ENCODE measurements at regions not wholly inside any gene's neighbourhood (a gene's known extent, or its start where the extent isn't known, plus 50 kb on each side); places are given as distances from the start of the nearest gene placed in this dataset.

- no peak for DNase-seq (ENCODE audit: low read depth in 2 of 3, low spot score in 2 of 3)
Observed at GRCh38 chr22:49240472-49240871, 587.2 kb downstream of the BRD1 start.

- no peak for DNase-seq (ENCODE audit: low read depth in 2 of 3, low spot score in 2 of 3)
Observed at GRCh38 chr22:49240016-49240380, 587.7 kb downstream of the BRD1 start.

DNA sequence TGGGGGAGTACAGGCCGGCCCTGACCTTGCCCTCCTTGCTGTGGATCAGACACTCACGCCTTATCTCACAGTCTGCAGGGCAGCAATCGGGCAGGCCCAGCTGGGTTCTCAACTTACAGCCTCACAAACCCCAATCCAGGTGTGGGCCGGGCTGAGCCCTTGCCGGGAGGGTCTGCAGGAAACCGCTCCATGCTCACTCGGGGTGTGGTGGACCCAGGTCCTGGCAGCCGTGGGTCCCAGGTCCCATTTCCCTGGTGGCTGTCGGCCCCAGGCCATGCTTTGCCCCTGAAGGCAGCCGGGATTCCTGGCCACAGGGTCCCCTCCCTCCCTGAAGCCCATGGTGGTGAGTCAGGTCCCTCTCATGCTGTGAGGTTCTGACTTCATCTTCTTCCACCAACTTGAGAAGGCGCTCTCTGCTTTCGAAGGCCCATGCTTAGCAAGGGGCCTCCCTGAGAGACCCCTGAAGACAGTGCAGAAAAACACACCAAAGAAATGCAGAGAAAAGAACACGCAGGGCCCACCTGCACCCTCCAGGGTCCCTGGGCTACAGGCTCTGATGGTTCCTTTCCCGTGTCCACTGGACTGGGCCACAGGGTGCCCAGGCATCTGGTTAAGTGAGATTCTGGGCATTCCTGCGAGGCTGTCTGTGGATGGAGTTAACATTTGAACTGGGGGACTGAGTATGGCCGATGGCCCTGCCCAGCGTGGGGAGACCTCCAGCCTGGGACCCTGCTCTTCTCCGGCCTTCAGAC lies 588.2 kb downstream of the BRD1 start:
- DNase-seq (ENCODE audit: low read depth in 2 of 3, low spot score in 2 of 3) = no peak

DNA sequence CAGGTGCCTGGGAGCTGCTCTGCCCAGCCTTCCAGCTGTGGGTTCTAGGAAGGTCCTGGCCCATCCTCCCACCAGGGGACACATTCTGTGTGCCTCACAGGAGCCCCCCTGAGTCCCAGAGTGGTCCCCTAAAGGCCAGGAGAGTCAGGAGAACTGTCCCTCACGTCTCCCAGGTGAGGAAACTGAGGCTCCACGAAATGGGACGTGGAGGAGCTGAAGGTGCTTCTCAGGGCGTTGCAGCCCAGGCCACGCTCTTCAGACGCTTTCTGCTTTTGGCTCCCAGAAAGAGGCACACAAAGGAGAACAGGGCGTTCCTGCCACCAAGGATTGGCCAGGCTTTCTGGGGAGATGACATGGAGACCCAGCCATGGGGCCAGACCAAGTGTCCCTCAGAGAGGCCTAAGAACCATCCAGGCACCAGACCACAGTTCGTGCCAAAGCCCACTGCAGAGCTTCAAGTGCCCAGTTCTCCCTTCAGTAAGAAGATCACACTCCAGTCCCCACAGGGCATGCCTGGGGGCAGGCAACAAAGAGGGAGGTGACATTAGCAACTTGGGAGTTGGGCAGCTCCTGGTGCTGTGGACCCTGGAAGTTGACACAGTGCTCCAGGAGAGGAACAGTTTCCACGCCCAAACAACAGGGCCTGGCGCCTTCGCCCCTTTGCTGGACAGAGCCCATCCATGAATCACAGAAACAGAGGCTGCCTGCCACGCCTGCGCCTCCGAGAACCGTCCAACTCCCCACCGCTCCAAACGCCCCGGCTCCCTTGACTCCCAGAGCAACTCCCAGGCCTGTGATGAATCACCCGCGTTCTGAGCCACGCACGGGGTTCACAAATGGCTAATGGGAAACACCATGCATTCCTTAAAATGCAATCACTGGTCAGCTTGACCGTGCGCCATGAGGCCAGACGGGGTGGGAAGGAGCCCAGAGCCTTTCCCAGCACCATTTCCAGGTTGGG lies 589.2 kb downstream of the BRD1 start:
- DNase-seq (ENCODE audit: low read depth in 2 of 3, low spot score in 2 of 3) = no peak

- no peak for DNase-seq (ENCODE audit: low read depth in 2 of 3, low spot score in 2 of 3)
Observed at GRCh38 chr22:49237703-49238102, 590.0 kb downstream of the BRD1 start.

GRCh38 chr22:49237279-49237678 lies 590.4 kb downstream of the BRD1 start:
- DNase-seq (ENCODE audit: low read depth in 2 of 3, low spot score in 2 of 3) = no peak

DNA sequence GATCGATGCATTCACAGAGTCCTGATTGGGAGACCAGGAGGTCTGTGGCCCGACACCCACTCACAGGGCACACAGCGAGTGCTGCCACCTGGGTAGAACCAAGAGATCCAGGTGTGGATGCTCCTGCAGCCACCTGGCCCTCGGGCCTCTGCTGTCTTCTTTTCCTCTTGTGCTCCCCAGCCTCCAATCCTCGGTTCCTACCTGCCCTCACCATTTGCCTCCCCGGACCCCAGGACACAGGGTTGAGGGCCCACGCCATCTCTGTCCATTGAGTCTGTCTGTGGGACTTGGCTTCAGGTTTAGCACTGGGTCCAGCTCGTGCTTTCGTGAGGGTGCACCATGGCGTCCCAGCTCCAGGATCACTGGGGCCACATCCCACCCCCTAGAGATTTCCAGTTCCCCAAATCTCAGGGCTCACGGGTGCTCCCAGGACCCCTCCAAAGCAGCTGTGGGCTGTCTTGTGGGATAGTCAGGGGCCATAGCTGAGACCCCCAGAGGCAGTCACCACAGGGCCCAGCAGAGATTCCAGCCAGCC lies 591.1 kb downstream of the BRD1 start:
- DNase-seq (ENCODE audit: low read depth in 2 of 3, low spot score in 2 of 3) = no peak

GRCh38 chr22:49235463-49236300 lies 592.0 kb downstream of the BRD1 start:
- DNase-seq (ENCODE audit: low read depth in 2 of 3, low spot score in 2 of 3) = no peak

- no peak for DNase-seq (ENCODE audit: low read depth in 2 of 3, low spot score in 2 of 3)
Observed at GRCh38 chr22:49234459-49234858, 593.2 kb downstream of the BRD1 start.

GRCh38 chr22:49233507-49234100 lies 594.1 kb downstream of the BRD1 start:
- DNase-seq (ENCODE audit: low read depth in 2 of 3, low spot score in 2 of 3) = no peak

DNA sequence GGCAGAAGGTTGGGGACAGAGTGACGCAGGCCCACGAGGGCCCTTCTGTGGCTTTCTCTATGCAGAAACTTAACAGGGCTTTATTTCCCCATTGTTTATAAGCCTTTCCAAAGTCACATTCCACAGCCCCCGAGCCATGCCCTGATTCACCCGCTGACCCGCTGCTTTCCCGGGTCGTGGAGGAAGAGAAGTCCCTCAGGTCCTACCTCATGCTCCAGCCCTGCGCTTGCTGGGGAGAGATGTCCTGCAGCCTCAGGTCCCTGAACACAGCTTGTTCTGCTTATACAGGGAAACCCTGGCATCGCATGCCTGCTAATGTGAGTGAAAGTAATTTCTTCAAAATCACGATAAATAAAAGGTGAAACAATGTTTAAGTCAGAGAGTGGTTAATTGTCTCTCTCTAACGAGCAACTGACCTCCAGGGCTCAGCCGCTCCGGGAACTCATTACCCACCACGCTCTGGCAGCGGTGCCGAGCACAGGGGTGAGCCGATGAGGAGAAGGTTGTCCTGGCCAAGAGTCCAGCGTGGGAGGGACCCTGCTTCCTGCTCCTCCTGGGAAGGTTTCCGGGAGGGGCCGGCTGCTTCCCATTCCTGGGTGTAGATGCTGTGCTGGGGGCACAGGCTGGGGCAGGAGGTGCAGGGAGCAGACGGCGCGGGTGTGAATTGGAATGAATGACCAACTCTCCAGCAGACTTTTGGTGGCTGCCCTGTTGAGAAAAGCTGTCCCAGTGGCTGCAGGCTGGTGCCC lies 595.2 kb downstream of the BRD1 start:
- DNase-seq (ENCODE audit: low read depth in 2 of 3, low spot score in 2 of 3) = no peak

DNA sequence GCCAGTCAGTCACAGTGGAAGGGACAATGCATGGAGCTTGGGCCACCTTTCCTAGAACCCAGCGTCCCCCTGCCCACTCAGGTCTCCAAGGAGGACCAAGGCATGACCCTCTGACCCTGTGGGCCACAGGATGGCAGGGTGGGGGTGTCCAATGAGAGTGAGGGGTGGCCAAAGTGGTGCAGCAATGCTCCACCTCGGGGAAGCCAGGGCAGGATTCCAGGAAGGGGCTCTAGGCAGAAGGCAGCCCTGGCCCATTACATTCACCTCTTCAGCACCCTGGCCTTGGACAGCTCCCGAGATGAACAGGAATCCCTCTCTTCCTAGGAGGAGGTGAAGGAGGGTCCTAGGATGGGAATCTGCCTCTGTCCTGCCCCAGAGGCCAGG lies 597.5 kb downstream of the BRD1 start:
- peak in 1 of 3 donors; percentile 2 for DNase-seq (ENCODE audit: low read depth in 2 of 3, low spot score in 2 of 3)

DNA sequence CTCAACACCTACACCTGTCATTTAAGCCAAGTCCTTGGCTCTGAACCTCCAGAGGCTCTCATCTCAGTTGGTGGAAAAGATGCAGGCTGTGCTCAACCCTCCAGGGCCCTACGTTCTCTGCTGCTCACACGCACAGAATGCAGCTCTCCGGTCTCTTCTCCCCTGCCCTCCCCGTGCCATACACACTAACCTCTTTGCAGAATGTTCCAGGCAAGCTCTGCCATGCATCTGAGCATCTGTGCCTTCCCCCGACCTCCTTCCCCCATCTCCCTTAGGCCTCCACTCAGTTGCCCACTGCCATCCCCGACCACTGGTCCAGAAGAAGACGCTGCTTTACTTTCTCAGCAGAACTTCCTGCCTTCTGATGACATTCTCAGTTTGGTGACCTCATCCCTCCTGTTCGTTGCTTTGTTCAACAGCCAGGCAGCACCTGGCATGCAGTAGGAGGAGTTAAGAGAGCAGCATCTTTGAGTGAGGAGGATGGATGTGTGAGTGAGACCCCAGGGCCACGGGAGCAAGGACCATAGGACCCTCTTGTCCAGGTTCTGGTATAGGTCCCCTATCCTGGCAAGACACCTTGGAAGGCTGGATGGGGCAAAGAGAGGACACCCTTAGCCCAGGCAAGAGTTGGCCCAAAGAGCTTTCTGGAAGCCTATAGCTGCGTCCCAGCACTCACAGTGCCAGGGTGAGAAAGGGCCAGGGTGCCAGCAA lies 598.0 kb downstream of the BRD1 start:
- no peak for DNase-seq (ENCODE audit: low read depth in 2 of 3, low spot score in 2 of 3)

DNA sequence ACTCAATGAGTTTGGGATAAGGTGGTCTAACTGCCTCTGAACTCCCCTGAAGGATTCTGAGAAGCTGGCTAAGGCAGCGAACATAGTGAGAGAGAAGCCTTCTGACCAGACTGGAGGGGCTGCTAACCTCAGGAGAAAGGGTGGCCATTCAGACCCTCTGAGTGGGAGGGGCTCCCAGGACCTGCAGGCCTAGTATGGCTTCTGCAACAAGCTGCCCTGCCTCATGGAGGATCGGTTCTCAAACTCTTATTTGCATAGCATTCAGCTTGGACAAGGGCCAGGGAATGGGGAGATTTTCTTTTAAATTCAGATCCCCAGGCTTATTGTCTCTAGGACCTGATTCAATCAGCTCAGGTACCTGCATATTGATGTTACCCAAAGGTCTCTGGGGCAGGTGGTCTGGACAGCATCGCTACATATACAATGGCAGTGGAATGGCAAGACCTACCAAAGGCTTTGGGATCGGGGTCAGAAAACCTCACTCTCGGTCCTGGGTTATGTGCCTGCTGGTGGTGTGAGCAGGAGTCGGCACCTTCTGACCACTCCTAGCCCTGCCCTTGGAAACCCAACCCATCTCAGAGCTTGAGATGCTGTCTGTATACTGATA lies 599.1 kb downstream of the BRD1 start:
- no peak for DNase-seq (ENCODE audit: low read depth in 2 of 3, low spot score in 2 of 3)

- no peak for DNase-seq (ENCODE audit: low read depth in 2 of 3, low spot score in 2 of 3)
Observed at GRCh38 chr22:49227670-49228069, 600.0 kb downstream of the BRD1 start.

DNA sequence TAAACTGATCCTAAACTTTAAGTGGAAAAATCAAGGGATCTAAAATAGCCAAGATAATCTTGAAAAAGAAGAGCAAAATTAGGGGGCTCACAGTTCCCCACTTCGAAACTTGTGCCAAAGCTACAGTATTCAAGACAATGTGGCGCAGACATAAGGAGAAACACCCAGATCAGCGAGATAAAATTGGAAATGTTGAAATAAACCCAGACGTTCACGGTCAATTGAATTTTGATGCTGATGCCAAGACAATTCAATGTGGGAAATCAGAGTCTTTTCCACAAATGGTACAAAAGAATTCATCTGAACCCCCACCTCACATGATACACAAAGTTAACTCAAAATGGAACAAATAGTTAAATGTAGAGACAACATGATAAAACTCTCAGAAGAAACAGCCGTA lies 601.6 kb downstream of the BRD1 start:
- DNase-seq (ENCODE audit: low read depth in 2 of 3, low spot score in 2 of 3) = no peak

- DNase-seq (ENCODE audit: low read depth in 2 of 3, low spot score in 2 of 3) = no peak
Observed at GRCh38 chr22:49224243-49224642, 603.4 kb downstream of the BRD1 start.

DNA sequence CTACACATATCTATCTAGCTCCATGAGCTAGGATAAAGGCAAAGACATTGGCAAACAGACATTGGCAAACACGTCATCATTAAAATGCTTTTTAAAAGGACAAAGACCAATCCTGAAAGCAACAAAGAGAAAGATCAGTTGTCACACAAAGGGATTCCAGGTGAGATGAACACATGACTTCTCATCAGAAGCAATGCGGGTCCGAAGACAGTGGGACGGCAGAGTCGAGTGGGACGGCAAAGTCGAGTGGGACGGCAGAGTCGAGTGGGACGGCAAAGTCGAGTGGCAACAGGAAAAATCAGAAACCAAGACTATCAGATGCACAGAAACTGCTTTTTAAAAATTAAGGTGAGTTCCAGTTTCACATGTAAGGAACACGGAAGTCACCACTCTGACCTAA lies 609.5 kb downstream of the BRD1 start:
- no peak for DNase-seq (ENCODE audit: low read depth in 2 of 3, low spot score in 2 of 3)

DNA sequence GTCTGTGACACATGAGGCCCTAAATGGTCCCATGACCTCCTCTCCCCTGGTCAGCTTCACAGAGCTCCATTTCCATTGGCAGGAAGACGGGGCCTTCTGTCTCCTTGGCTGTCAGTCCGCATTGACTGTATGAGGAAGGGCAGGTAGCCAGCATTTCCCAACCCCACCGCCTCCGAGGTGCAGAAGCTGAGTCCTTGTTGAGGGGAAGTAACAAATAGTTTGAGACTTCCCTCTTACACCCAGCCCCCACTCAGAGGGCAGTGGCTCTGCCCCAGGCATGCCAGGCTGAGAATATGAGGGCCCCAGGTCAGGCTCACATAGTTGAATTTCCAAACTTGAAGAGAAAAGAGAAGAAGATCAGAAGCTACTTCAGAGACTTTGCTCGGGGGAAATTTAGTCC lies 611.1 kb downstream of the BRD1 start:
- no peak for DNase-seq (ENCODE audit: low read depth in 2 of 3, low spot score in 2 of 3)

All from hematopoietic multipotent progenitor cell (in vitro differentiated cells).